Posterior vena cava (tissue), 2 donors: ENCODE measurements at regions not wholly inside any gene's neighbourhood (a gene's known extent, or its start where the extent isn't known, plus 50 kb on each side); places are given as distances from the start of the nearest gene placed in this dataset.
"Not testable (repeated sequence)": the region's sequence is repeated elsewhere in the genome, so short reads cannot be mapped to it uniquely, and the experiment has no call there.

Experiments used
- DNase-seq: peaks from one replicate; pipeline ENCODE4 v3.0.0-alpha.2; 2020; ENCODE audit warnings: low spot score
- intact Hi-C, 2 donors: fragments of 100-400 bp; cut with DNase I; formaldehyde crosslinking; loops; one replicate each; pipeline versions ENCODE4 v1.14.1 to v1.14.2; 2022 to 2023
- donor health status: DM: yes; HTN: yes; CAD: no.
- donor health status: DM: yes; HTN: yes; CAD: no.

- DNase-seq: no peak
- intact Hi-C loops: no loop called here
Observed at GRCh38 chr14:51585055-51585454, 66.7 kb upstream of the FRMD6 start.

GRCh38 chr14:51592836-51593235 lies 58.9 kb upstream of the FRMD6 start:
- intact Hi-C loops: no loop called here
- DNase-seq: no peak

- intact Hi-C loops: no loop called here
- no peak for DNase-seq
Observed at GRCh38 chr14:51593397-51593796, 58.3 kb upstream of the FRMD6 start.

GRCh38 chr14:51595881-51596455 lies 55.7 kb upstream of the FRMD6 start:
- intact Hi-C loops: no loop called here
- no peak for DNase-seq

- no peak for DNase-seq
- intact Hi-C loops: no loop called here
Observed at GRCh38 chr14:51596488-51597117, 55.1 kb upstream of the FRMD6 start.

GRCh38 chr14:51597261-51598001 lies 54.3 kb upstream of the FRMD6 start:
- intact Hi-C loops: no loop called here
- no peak for DNase-seq

- intact Hi-C loops, DNase-seq: not testable (repeated sequence)
Observed at GRCh38 chr14:51598924-51599600, 52.6 kb upstream of the FRMD6 start.

- DNase-seq: no peak
- intact Hi-C loops: no loop called here
Observed at GRCh38 chr14:51600658-51601057, 51.1 kb upstream of the FRMD6 start.
